Activated naive CD8-positive, alpha-beta T cell treated with anti-CD3 and anti-CD28 coated beads for 36 hours (primary cell): ENCODE measurements at regions not wholly inside any gene's neighbourhood (a gene's known extent, or its start where the extent isn't known, plus 50 kb on each side); places are given as distances from the start of the nearest gene placed in this dataset.
"Not testable (repeated sequence)": the region's sequence is repeated elsewhere in the genome, so short reads cannot be mapped to it uniquely, and the experiment has no call there.

Experiments used
- DNase-seq: peaks from one replicate; pipeline ENCODE4 v3.0.0; 2021
- H3K27ac Mint-ChIP-seq: one replicate; pipeline ENCODE4 v1.8.0; 2022; ENCODE audit warnings: mild to moderate bottlenecking, moderate library complexity, mixed read lengths
- H3K27me3 Mint-ChIP-seq: one replicate; pipeline ENCODE4 v1.8.0; 2022; ENCODE audit warnings: mild to moderate bottlenecking, mixed read lengths
- H3K36me3 Mint-ChIP-seq: one replicate; pipeline ENCODE4 v1.8.0; 2021; ENCODE audit warnings: mild to moderate bottlenecking, mixed read lengths
- H3K4me1 Mint-ChIP-seq: one replicate; pipeline ENCODE4 v1.8.0; 2021; ENCODE audit warnings: mixed read lengths
- H3K4me3 Mint-ChIP-seq: one replicate; pipeline ENCODE4 v1.8.0; 2022; ENCODE audit warnings: mild to moderate bottlenecking, moderate library complexity, mixed read lengths
- H3K9me3 Mint-ChIP-seq: one replicate; pipeline ENCODE4 v1.8.0; 2022; ENCODE audit warnings: mixed read lengths

GRCh38 chr14:40393143-40393542 is 960.9 kb upstream of the FBXO33 start:
- Mint-ChIP-seq H3K9me3 (no peaks in the 10 kb centered on the region), H3K27me3 (no peaks in the 10 kb centered on the region), H3K36me3 (no peaks in the 10 kb centered on the region), H3K27ac (no peak overlapping the region), H3K4me3 (no peak overlapping the region), H3K4me1 (no peaks in the 10 kb centered on the region)
- no peak for DNase-seq

GRCh38 chr14:40386433-40386832 is 954.2 kb upstream of the FBXO33 start:
- Mint-ChIP-seq H3K36me3 (no peaks in the 10 kb centered on the region), H3K27me3 (no peaks in the 10 kb centered on the region), H3K9me3 (no peaks in the 10 kb centered on the region), H3K27ac (no peak overlapping the region), H3K4me3 (no peak overlapping the region), H3K4me1 (no peaks in the 10 kb centered on the region)
- no peak for DNase-seq

GRCh38 chr14:40374221-40374620 is 942.0 kb upstream of the FBXO33 start:
- no peaks in the 10 kb centered on the region for H3K9me3 Mint-ChIP-seq
- H3K27ac Mint-ChIP-seq, result no peak overlapping the region
- H3K4me1 Mint-ChIP-seq, result no peaks in the 10 kb centered on the region
- no peaks in the 10 kb centered on the region for H3K27me3 Mint-ChIP-seq
- DNase-seq, result no peak
- no peaks in the 10 kb centered on the region for H3K36me3 Mint-ChIP-seq
- no peak overlapping the region for H3K4me3 Mint-ChIP-seq

- no peak overlapping the region for H3K27ac Mint-ChIP-seq
- H3K9me3 Mint-ChIP-seq, result no peaks in the 10 kb centered on the region
- no peak overlapping the region for H3K4me3 Mint-ChIP-seq
These were observed 938.8 kb upstream of the FBXO33 start for GRCh38 chr14:40371011-40371410.

GRCh38 chr14:40368314-40368713 is 936.1 kb upstream of the FBXO33 start:
- H3K36me3 Mint-ChIP-seq, result no peaks in the 10 kb centered on the region
- no peaks in the 10 kb centered on the region for H3K9me3 Mint-ChIP-seq
- DNase-seq, result no peak
- peaks cover 5% of the 10 kb centered on the region for H3K4me1 Mint-ChIP-seq
- H3K4me3 Mint-ChIP-seq, result no peak overlapping the region
- H3K27ac Mint-ChIP-seq, result no peak overlapping the region
- no peaks in the 10 kb centered on the region for H3K27me3 Mint-ChIP-seq

More at GRCh38 chr14:40371011-40371410, 938.8 kb upstream of the FBXO33 start:
- Mint-ChIP-seq H3K4me1 (no peaks in the 10 kb centered on the region), H3K27me3 (no peaks in the 10 kb centered on the region), H3K36me3 (no peaks in the 10 kb centered on the region)
- no peak for DNase-seq

GRCh38 chr14:40367717-40368116 is 935.5 kb upstream of the FBXO33 start:
- H3K4me3 Mint-ChIP-seq, result no peak overlapping the region
- no peak overlapping the region for H3K27ac Mint-ChIP-seq
- no peaks in the 10 kb centered on the region for H3K27me3 Mint-ChIP-seq
- no peak for DNase-seq
- peaks cover 5% of the 10 kb centered on the region for H3K4me1 Mint-ChIP-seq
- H3K9me3 Mint-ChIP-seq, result no peaks in the 10 kb centered on the region
- no peaks in the 10 kb centered on the region for H3K36me3 Mint-ChIP-seq

- Mint-ChIP-seq H3K27me3 (no peaks in the 10 kb centered on the region), H3K4me1 (peaks cover 5% of the 10 kb centered on the region), H3K36me3 (no peaks in the 10 kb centered on the region), H3K4me3 (no peak overlapping the region), H3K9me3 (no peaks in the 10 kb centered on the region), H3K27ac (no peak overlapping the region)
- DNase-seq, result no peak
These were observed 933.1 kb upstream of the FBXO33 start for GRCh38 chr14:40365305-40365704.

- DNase-seq, result no peak
- H3K27ac Mint-ChIP-seq, result no peak overlapping the region
- H3K9me3 Mint-ChIP-seq, result no peaks in the 10 kb centered on the region
- H3K27me3 Mint-ChIP-seq, result no peaks in the 10 kb centered on the region
- peaks cover 5% of the 10 kb centered on the region for H3K4me1 Mint-ChIP-seq
- H3K36me3 Mint-ChIP-seq, result no peaks in the 10 kb centered on the region
- no peak overlapping the region for H3K4me3 Mint-ChIP-seq
These were observed 930.6 kb upstream of the FBXO33 start for GRCh38 chr14:40362856-40363255.

- H3K27ac Mint-ChIP-seq, result no peak overlapping the region
- no peaks in the 10 kb centered on the region for H3K4me1 Mint-ChIP-seq
- H3K36me3 Mint-ChIP-seq, result no peaks in the 10 kb centered on the region
- H3K4me3 Mint-ChIP-seq, result no peak overlapping the region
- no peaks in the 10 kb centered on the region for H3K9me3 Mint-ChIP-seq
- no peaks in the 10 kb centered on the region for H3K27me3 Mint-ChIP-seq
- DNase-seq, result no peak
These were observed 922.5 kb upstream of the FBXO33 start for GRCh38 chr14:40354754-40355153.

- not testable (repeated sequence) for H3K27ac Mint-ChIP-seq, H3K27me3 Mint-ChIP-seq, H3K4me3 Mint-ChIP-seq
These were observed 915.9 kb upstream of the FBXO33 start for GRCh38 chr14:40348104-40348503.

GRCh38 chr14:40347675-40348074 is 915.4 kb upstream of the FBXO33 start:
- no peak for DNase-seq
- H3K36me3 Mint-ChIP-seq, result no peaks in the 10 kb centered on the region
- no peaks in the 10 kb centered on the region for H3K4me1 Mint-ChIP-seq
- no peaks in the 10 kb centered on the region for H3K9me3 Mint-ChIP-seq
- H3K4me3 Mint-ChIP-seq, result no peak overlapping the region
- H3K27ac Mint-ChIP-seq, result no peak overlapping the region
- no peaks in the 10 kb centered on the region for H3K27me3 Mint-ChIP-seq

More at GRCh38 chr14:40348104-40348503, 915.9 kb upstream of the FBXO33 start:
- H3K36me3 Mint-ChIP-seq, DNase-seq, H3K4me1 Mint-ChIP-seq, H3K9me3 Mint-ChIP-seq: not testable (repeated sequence)

GRCh38 chr14:40346275-40346674 is 914.0 kb upstream of the FBXO33 start:
- DNase-seq, result no peak
- Mint-ChIP-seq H3K4me3 (no peak overlapping the region), H3K36me3 (no peaks in the 10 kb centered on the region), H3K4me1 (no peaks in the 10 kb centered on the region), H3K27me3 (no peaks in the 10 kb centered on the region), H3K27ac (no peak overlapping the region), H3K9me3 (no peaks in the 10 kb centered on the region)

GRCh38 chr14:40345334-40345733 is 913.1 kb upstream of the FBXO33 start:
- Mint-ChIP-seq H3K36me3 (no peaks in the 10 kb centered on the region), H3K27me3 (no peaks in the 10 kb centered on the region), H3K4me1 (no peaks in the 10 kb centered on the region), H3K4me3 (no peak overlapping the region), H3K9me3 (no peaks in the 10 kb centered on the region), H3K27ac (no peak overlapping the region)
- no peak for DNase-seq

GRCh38 chr14:40340708-40341107 is 908.5 kb upstream of the FBXO33 start:
- Mint-ChIP-seq H3K27ac (no peak overlapping the region), H3K36me3 (no peaks in the 10 kb centered on the region), H3K4me3 (no peak overlapping the region), H3K9me3 (no peaks in the 10 kb centered on the region), H3K27me3 (no peaks in the 10 kb centered on the region), H3K4me1 (no peaks in the 10 kb centered on the region)
- no peak for DNase-seq

- peaks cover 5% of the 10 kb centered on the region for H3K9me3 Mint-ChIP-seq
- H3K4me3 Mint-ChIP-seq, result no peak overlapping the region
- H3K36me3 Mint-ChIP-seq, result no peaks in the 10 kb centered on the region
- no peak for DNase-seq
- no peaks in the 10 kb centered on the region for H3K4me1 Mint-ChIP-seq
- no peaks in the 10 kb centered on the region for H3K27me3 Mint-ChIP-seq
- H3K27ac Mint-ChIP-seq, result no peak overlapping the region
These were observed 904.6 kb upstream of the FBXO33 start for GRCh38 chr14:40336846-40337245.

- not testable (repeated sequence) for H3K27me3 Mint-ChIP-seq, H3K4me1 Mint-ChIP-seq, H3K27ac Mint-ChIP-seq, H3K4me3 Mint-ChIP-seq, H3K9me3 Mint-ChIP-seq, H3K36me3 Mint-ChIP-seq, DNase-seq
These were observed 894.3 kb upstream of the FBXO33 start for GRCh38 chr14:40326519-40326918.

- H3K4me3 Mint-ChIP-seq, result no peak overlapping the region
- H3K27me3 Mint-ChIP-seq, result no peaks in the 10 kb centered on the region
- H3K4me1 Mint-ChIP-seq, result no peaks in the 10 kb centered on the region
- no peak overlapping the region for H3K27ac Mint-ChIP-seq
- H3K9me3 Mint-ChIP-seq, result peaks cover 2% of the 10 kb centered on the region
- no peaks in the 10 kb centered on the region for H3K36me3 Mint-ChIP-seq
- DNase-seq, result no peak
These were observed 886.0 kb upstream of the FBXO33 start for GRCh38 chr14:40318211-40318719.
